ENCODE measurements at regions not wholly inside any gene's neighbourhood (a gene's known extent, or its start where the extent isn't known, plus 50 kb on each side); places are given as distances from the start of the nearest gene placed in this dataset.
A peak's percentile ranks its signal among the peaks of the same experiment; 100 is the strongest.

DNA sequence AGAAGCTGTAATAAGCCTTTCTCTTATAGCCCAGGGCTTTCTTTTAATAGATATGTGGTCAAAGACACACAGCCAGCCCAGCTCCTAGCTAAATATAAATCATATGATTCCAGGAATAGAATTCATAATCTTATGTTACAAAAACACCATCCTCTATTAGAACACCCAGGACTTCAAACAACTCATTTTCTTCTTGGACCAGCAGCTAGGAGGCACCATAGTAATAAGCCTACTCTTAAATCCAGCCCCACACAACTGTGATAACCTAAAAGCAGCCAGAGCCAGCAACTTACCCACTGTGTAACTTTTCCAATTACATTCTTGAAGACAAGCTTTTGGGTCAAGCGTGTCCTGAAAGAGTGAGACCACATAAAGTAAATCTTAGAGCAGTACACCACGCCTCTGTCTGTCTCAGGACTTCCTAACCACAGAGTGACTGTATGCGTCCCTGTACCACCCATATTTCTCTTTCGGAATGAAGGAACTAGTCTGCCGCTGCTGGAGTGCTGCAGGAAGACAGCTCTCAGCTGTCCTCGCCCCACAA lies 223.8 kb downstream of the TLE1 start:
- no peak overlapping the region for H3K27ac ChIP-seq
- no peaks in the 10 kb centered on the region for H3K9me3 ChIP-seq
- 43 to 69% methylated on average over 5 of the region's 6 CpGs for WGBS, 2 donors (ENCODE audit: low coverage in 1 of 2)
- H3K27me3 ChIP-seq: no peaks in the 10 kb centered on the region
- no peaks in the 10 kb centered on the region for H3K36me3 ChIP-seq
- peak; percentile 50 for ATAC-seq
- no peak overlapping the region for H3K4me3 ChIP-seq
- no peak for TF ChIP-seq POLR2AphosphoS5 (IDR thresholded peaks at IDR 0.05)
- TF ChIP-seq POLR2A (IDR thresholded peaks at IDR 0.05): no peak
- TF ChIP-seq EP300 (IDR thresholded peaks at IDR 0.05): no peak
- TF ChIP-seq, protein P1, sequence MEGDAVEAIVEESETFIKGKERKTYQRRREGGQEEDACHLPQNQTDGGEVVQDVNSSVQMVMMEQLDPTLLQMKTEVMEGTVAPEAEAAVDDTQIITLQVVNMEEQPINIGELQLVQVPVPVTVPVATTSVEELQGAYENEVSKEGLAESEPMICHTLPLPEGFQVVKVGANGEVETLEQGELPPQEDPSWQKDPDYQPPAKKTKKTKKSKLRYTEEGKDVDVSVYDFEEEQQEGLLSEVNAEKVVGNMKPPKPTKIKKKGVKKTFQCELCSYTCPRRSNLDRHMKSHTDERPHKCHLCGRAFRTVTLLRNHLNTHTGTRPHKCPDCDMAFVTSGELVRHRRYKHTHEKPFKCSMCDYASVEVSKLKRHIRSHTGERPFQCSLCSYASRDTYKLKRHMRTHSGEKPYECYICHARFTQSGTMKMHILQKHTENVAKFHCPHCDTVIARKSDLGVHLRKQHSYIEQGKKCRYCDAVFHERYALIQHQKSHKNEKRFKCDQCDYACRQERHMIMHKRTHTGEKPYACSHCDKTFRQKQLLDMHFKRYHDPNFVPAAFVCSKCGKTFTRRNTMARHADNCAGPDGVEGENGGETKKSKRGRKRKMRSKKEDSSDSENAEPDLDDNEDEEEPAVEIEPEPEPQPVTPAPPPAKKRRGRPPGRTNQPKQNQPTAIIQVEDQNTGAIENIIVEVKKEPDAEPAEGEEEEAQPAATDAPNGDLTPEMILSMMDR (IDR thresholded peaks at IDR 0.05): peak in 2 of 4 experiments; percentile 20 to 32
- peaks cover 0 to 11% (median 0%) of the 10 kb centered on the region in 3 donors for H3K4me1 ChIP-seq

DNA sequence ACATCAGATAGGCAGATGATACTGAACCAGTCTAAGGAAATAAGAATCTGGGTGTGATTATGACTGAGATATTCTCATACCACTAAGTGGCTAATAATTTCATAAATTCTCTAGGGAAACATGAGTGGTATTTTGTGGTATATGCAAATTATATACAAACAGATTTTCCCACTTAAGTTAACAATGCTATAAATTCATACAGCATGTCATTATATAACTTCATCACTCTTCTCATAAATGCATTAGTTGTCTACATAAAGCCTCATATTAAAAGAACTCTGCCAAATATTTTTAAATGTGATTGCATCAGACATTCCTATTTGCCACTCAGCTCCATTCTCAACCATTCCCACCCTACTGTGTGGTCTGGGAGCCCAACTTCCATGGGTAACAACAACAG lies 226.5 kb downstream of the TLE1 start:
- ATAC-seq: no peak
- Histone ChIP-seq H3K36me3 (no peaks in the 10 kb centered on the region), H3K27me3 (no peaks in the 10 kb centered on the region), H3K4me1 (peaks cover 0 to 11% (median 0%) of the 10 kb centered on the region in 3 donors), H3K9me3 (no peaks in the 10 kb centered on the region), H3K4me3 (no peak overlapping the region), H3K27ac (no peak overlapping the region)
- TF ChIP-seq, protein P1 (IDR thresholded peaks at IDR 0.05): no peak
- no peak for TF ChIP-seq POLR2AphosphoS5 (IDR thresholded peaks at IDR 0.05)
- TF ChIP-seq EP300 (IDR thresholded peaks at IDR 0.05): no peak
- TF ChIP-seq POLR2A (IDR thresholded peaks at IDR 0.05): no peak

DNA sequence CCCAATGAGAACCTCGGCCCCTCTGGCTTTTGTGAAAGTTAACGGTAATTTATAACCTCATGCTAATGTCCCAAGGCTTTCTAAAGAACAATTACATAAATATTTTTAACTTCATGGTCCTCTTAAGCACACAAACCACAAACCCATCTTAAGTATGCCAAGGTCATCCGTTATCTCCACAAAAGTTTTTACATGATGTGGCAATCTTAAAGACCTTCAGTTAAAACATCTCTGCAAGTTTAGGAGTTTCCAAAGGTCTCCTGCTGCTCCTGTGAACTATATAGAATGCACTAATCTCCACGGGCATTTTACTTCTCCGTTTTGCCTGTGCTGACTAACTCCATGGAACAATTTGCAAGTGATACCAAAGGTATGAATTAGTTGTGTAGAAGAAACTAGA lies 228.2 kb downstream of the TLE1 start:
- WGBS, 2 donors (ENCODE audit: low coverage in 1 of 2): 78 to 87% methylated on average over 3 to 5 of the region's 5 CpGs
- Histone ChIP-seq H3K4me3 (no peak overlapping the region), H3K27ac (no peak overlapping the region), H3K36me3 (no peaks in the 10 kb centered on the region), H3K27me3 (no peaks in the 10 kb centered on the region), H3K9me3 (no peaks in the 10 kb centered on the region), H3K4me1 (peaks cover 0 to 11% (median 0%) of the 10 kb centered on the region in 3 donors)
- ATAC-seq: no peak
- no peak for TF ChIP-seq EP300 (IDR thresholded peaks at IDR 0.05)
- TF ChIP-seq, protein P1 (IDR thresholded peaks at IDR 0.05): no peak
- TF ChIP-seq POLR2A (IDR thresholded peaks at IDR 0.05): no peak
- no peak for TF ChIP-seq POLR2AphosphoS5 (IDR thresholded peaks at IDR 0.05)

DNA sequence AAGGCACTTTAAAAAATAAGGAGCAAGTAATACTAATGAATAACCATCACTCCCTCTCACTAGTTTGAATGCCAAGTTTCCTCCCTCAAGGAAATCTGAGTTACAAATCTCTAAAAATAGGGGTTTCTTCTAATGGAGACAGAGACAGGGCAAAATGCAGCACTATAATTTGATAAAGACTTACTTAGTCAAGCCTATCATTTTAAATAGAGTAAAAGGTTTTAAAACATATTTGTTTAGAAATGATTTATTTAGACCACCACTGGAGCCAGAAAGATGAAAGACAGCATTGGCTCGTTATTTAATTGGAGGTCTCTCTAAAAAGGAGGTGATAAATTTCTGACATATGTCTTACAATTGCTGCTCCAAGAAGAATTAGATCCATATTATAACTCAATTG lies 228.7 kb downstream of the TLE1 start:
- no peak for ATAC-seq
- Histone ChIP-seq H3K9me3 (no peaks in the 10 kb centered on the region), H3K36me3 (no peaks in the 10 kb centered on the region), H3K4me3 (no peak overlapping the region), H3K4me1 (peaks cover 0 to 12% (median 0%) of the 10 kb centered on the region in 3 donors), H3K27ac (no peak overlapping the region), H3K27me3 (no peaks in the 10 kb centered on the region)
- TF ChIP-seq POLR2A (IDR thresholded peaks at IDR 0.05): no peak
- TF ChIP-seq, protein P1 (IDR thresholded peaks at IDR 0.05): no peak
- TF ChIP-seq POLR2AphosphoS5 (IDR thresholded peaks at IDR 0.05): no peak
- 53 to 71% methylated on average over 1 of the region's 1 CpG for WGBS, 2 donors (ENCODE audit: low coverage in 1 of 2)

DNA sequence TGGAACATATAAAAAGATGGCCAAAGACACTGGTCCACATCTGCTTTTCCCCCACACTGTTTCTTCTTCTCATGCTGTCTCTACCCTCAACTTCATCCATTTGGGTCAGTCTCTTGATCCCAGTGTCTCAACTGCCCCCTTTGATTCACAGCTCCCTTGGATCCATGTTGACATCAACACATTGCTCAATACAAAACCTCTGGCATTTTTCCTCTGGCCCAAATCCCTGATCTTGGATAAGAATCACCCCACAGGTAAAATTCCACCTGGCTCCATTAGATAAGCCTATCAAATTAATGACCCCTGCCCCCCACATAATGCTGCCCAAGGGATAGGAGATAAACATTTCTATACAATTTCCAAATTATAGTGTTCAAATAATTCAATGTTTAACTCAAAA lies 229.8 kb downstream of the TLE1 start:
- Histone ChIP-seq H3K27ac (no peak overlapping the region), H3K4me1 (peaks cover 0 to 10% (median 2%) of the 10 kb centered on the region in 3 donors)
- ATAC-seq: no peak

More for the DNA sequence above, 229.8 kb downstream of the TLE1 start:
- Histone ChIP-seq H3K27me3 (no peaks in the 10 kb centered on the region), H3K36me3 (no peaks in the 10 kb centered on the region), H3K4me3 (no peak overlapping the region), H3K9me3 (no peaks in the 10 kb centered on the region)
- TF ChIP-seq POLR2A (IDR thresholded peaks at IDR 0.05) (no peak), EP300 (IDR thresholded peaks at IDR 0.05) (no peak), POLR2AphosphoS5 (IDR thresholded peaks at IDR 0.05) (no peak)
- TF ChIP-seq, protein P1 (IDR thresholded peaks at IDR 0.05): no peak
